ENCODE measurements at regions not wholly inside any gene's neighbourhood (a gene's known extent, or its start where the extent isn't known, plus 50 kb on each side); places are given as distances from the start of the nearest gene placed in this dataset.
"Not testable (repeated sequence)": the region's sequence is repeated elsewhere in the genome, so short reads cannot be mapped to it uniquely, and the experiment has no call there.

GRCh38 chr5:116914869-116915504 lies 340.4 kb upstream of the SEMA6A start:
- no peak for DNase-seq

- DNase-seq = no peak
These were observed 337.6 kb upstream of the SEMA6A start for GRCh38 chr5:116912221-116912620.

- DNase-seq = no peak
These were observed 336.5 kb upstream of the SEMA6A start for GRCh38 chr5:116911074-116911473.

GRCh38 chr5:116908537-116908936 lies 333.9 kb upstream of the SEMA6A start:
- no peak for DNase-seq

- no peak for DNase-seq
These were observed 331.3 kb upstream of the SEMA6A start for GRCh38 chr5:116905885-116906284.

GRCh38 chr5:116900793-116901192 lies 326.2 kb upstream of the SEMA6A start:
- DNase-seq = no peak

GRCh38 chr5:116898917-116899316 lies 324.3 kb upstream of the SEMA6A start:
- DNase-seq = no peak

GRCh38 chr5:116897291-116897690 lies 322.7 kb upstream of the SEMA6A start:
- no peak for DNase-seq

- no peak for DNase-seq
These were observed 321.4 kb upstream of the SEMA6A start for GRCh38 chr5:116896001-116896400.

- no peak for DNase-seq
These were observed 318.4 kb upstream of the SEMA6A start for GRCh38 chr5:116892993-116893392.

- DNase-seq = peak; percentile 87
These were observed 312.5 kb upstream of the SEMA6A start for GRCh38 chr5:116887104-116887503.

GRCh38 chr5:116885825-116886224 lies 311.2 kb upstream of the SEMA6A start:
- no peak for DNase-seq

GRCh38 chr5:116883875-116884274 lies 309.3 kb upstream of the SEMA6A start:
- no peak for DNase-seq

GRCh38 chr5:116881921-116882531 lies 307.4 kb upstream of the SEMA6A start:
- peak; percentile 96 for DNase-seq

GRCh38 chr5:116880601-116881000 lies 306.0 kb upstream of the SEMA6A start:
- no peak for DNase-seq

- DNase-seq = no peak
These were observed 305.5 kb upstream of the SEMA6A start for GRCh38 chr5:116880150-116880549.

- DNase-seq = no peak
These were observed 301.7 kb upstream of the SEMA6A start for GRCh38 chr5:116876240-116876840.

GRCh38 chr5:116872986-116873385 lies 298.4 kb upstream of the SEMA6A start:
- no peak for DNase-seq

- DNase-seq = no peak
These were observed 297.9 kb upstream of the SEMA6A start for GRCh38 chr5:116872486-116872885.

GRCh38 chr5:116867825-116868224 lies 293.2 kb upstream of the SEMA6A start:
- DNase-seq = not testable (repeated sequence)

- no peak for DNase-seq
These were observed 291.0 kb upstream of the SEMA6A start for GRCh38 chr5:116865651-116866050.

- no peak for DNase-seq
These were observed 290.2 kb upstream of the SEMA6A start for GRCh38 chr5:116864838-116865190.

- DNase-seq = no peak
These were observed 289.7 kb upstream of the SEMA6A start for GRCh38 chr5:116864157-116864837.

All from NCI-H748 treated with DMSO at 0.1 percent for 48 hours (cell line).